ENCODE measurements at regions not wholly inside any gene's neighbourhood (a gene's known extent, or its start where the extent isn't known, plus 50 kb on each side); places are given as distances from the start of the nearest gene placed in this dataset.
"Not testable (repeated sequence)": the region's sequence is repeated elsewhere in the genome, so short reads cannot be mapped to it uniquely, and the experiment has no call there.

GRCh38 chr4:77220828-77221613 lies 64.0 kb downstream of the CCNG2 start:
- no peak for DNase-seq

GRCh38 chr4:77225022-77225421 lies 68.0 kb downstream of the CCNG2 start:
- DNase-seq: no peak

GRCh38 chr4:77226939-77227705 lies 70.1 kb downstream of the CCNG2 start:
- no peak for DNase-seq

- DNase-seq: no peak
These were observed 72.4 kb downstream of the CCNG2 start for GRCh38 chr4:77229433-77229832.

GRCh38 chr4:77232653-77233052 lies 75.6 kb downstream of the CCNG2 start:
- DNase-seq: no peak

- no peak for DNase-seq
These were observed 78.4 kb downstream of the CCNG2 start for GRCh38 chr4:77235289-77235854.

GRCh38 chr4:77236806-77237205 lies 79.8 kb downstream of the CCNG2 start:
- DNase-seq: no peak

GRCh38 chr4:77240469-77241066 lies 83.6 kb downstream of the CCNG2 start:
- DNase-seq: peak; percentile 59

- no peak for DNase-seq
These were observed 91.8 kb downstream of the CCNG2 start for GRCh38 chr4:77248805-77249204.

- DNase-seq: no peak
These were observed 94.7 kb downstream of the CCNG2 start for GRCh38 chr4:77251751-77252150.

- no peak for DNase-seq
These were observed 106.2 kb downstream of the CCNG2 start for GRCh38 chr4:77263247-77263646.

- DNase-seq: not testable (repeated sequence)
These were observed 107.0 kb downstream of the CCNG2 start for GRCh38 chr4:77263976-77264375.

GRCh38 chr4:77264826-77265225 lies 107.8 kb downstream of the CCNG2 start:
- DNase-seq: no peak

- DNase-seq: no peak
These were observed 111.1 kb downstream of the CCNG2 start for GRCh38 chr4:77268108-77268507.

GRCh38 chr4:77269505-77269904 lies 112.5 kb downstream of the CCNG2 start:
- DNase-seq: no peak

GRCh38 chr4:77273412-77273811 lies 116.4 kb downstream of the CCNG2 start:
- no peak for DNase-seq

GRCh38 chr4:77279114-77279513 lies 122.1 kb downstream of the CCNG2 start:
- not testable (repeated sequence) for DNase-seq

GRCh38 chr4:77282305-77282704 lies 125.3 kb downstream of the CCNG2 start:
- no peak for DNase-seq

- DNase-seq: no peak
These were observed 127.0 kb downstream of the CCNG2 start for GRCh38 chr4:77284036-77284435.

- DNase-seq: no peak
These were observed 129.9 kb downstream of the CCNG2 start for GRCh38 chr4:77286906-77287305.

GRCh38 chr4:77293426-77293825 lies 136.4 kb downstream of the CCNG2 start:
- DNase-seq: no peak

GRCh38 chr4:77300996-77301395 lies 144.0 kb downstream of the CCNG2 start:
- DNase-seq: not testable (repeated sequence)

GRCh38 chr4:77305766-77306165 lies 148.8 kb downstream of the CCNG2 start:
- DNase-seq: no peak

- no peak for DNase-seq
These were observed 149.5 kb downstream of the CCNG2 start for GRCh38 chr4:77306496-77306895.
